SK-N-SH treated with all-trans-retinoic acid at 6 μM for 48 hours (cell line): ENCODE measurements at regions not wholly inside any gene's neighbourhood (a gene's known extent, or its start where the extent isn't known, plus 50 kb on each side); places are given as distances from the start of the nearest gene placed in this dataset.

ENCODE experiments used
- BACH2 ChIP-seq: fragments of 250-450 bp; sonication (Bioruptor Pico); IDR thresholded peaks from 2 replicates; pipeline ENCODE4 v1.9.0; 2021; ENCODE audit warnings: mild to moderate bottlenecking, borderline replicate concordance
- ISL1 ChIP-seq: fragments of 250-450 bp; sonication (Bioruptor Pico); IDR thresholded peaks from 2 replicates; pipeline ENCODE4 v2.1.2; 2022; ENCODE audit warnings: mild to moderate bottlenecking, moderate library complexity
- PPARA ChIP-seq: fragments of 250-450 bp; sonication (Bioruptor Pico); IDR thresholded peaks from 2 replicates; pipeline ENCODE4 v1.5.0; 2020; ENCODE audit warnings: mild to moderate bottlenecking, borderline replicate concordance
- RARB ChIP-seq: fragments of 250-450 bp; sonication (Bioruptor Pico); IDR thresholded peaks from 2 replicates; pipeline ENCODE4 v1.8.0; 2021; ENCODE audit warnings: mild to moderate bottlenecking, moderate library complexity
- ZFP30 ChIP-seq: fragments of 450-650 bp; formaldehyde crosslinking; IDR thresholded peaks from 2 replicates; pipeline ENCODE4 v1.5.0; 2022; ENCODE audit warnings: mild to moderate bottlenecking, moderate library complexity
- ZNF70 ChIP-seq: fragments of 450-650 bp; formaldehyde crosslinking; IDR thresholded peaks from 2 replicates; pipeline ENCODE4 v1.5.0; 2020; ENCODE audit warnings: mild to moderate bottlenecking, moderate library complexity

- TF ChIP-seq ZFP30 (no peak), PPARA (CRISPR knock-in tag) (no peak), ISL1 (CRISPR knock-in tag) (0 out of 2 replicates have a peak, but pooled peaks have one; percentile 25), ZNF70 (CRISPR knock-in tag) (no peak), BACH2 (CRISPR knock-in tag) (no peak), RARB (no peak)
Observed at GRCh38 chr13:40429706-40430545, 236.5 kb downstream of the FOXO1 start.
